Type B pancreatic cell (in vitro differentiated cells): ENCODE measurements at regions not wholly inside any gene's neighbourhood (a gene's known extent, or its start where the extent isn't known, plus 50 kb on each side); places are given as distances from the start of the nearest gene placed in this dataset.
A peak's percentile ranks its signal among the peaks of the same experiment; 100 is the strongest.
"Not testable (repeated sequence)": the region's sequence is repeated elsewhere in the genome, so short reads cannot be mapped to it uniquely, and the experiment has no call there.

ENCODE experiments used
- DNase-seq: peaks from one replicate; pipeline ENCODE4 v3.0.0; 2021; ENCODE audit warnings: mixed read lengths; ENCODE audit not compliant: unreplicated experiment; ENCODE audit errors: extremely low spot score
- H3K27ac Mint-ChIP-seq: 2 replicates; pipeline ENCODE4 v1.8.0; 2021; ENCODE audit warnings: mild to moderate bottlenecking, mixed read lengths
- H3K27me3 Mint-ChIP-seq: 2 replicates; pipeline ENCODE4 v1.8.0; 2021; ENCODE audit warnings: mixed read lengths
- H3K36me3 Mint-ChIP-seq: 2 replicates; pipeline ENCODE4 v1.8.0; 2021; ENCODE audit warnings: mixed read lengths
- H3K4me1 Mint-ChIP-seq: one replicate; pipeline ENCODE4 v1.8.0; 2021; ENCODE audit warnings: mixed read lengths; ENCODE audit not compliant: unreplicated experiment
- H3K4me3 Mint-ChIP-seq: 2 replicates; pipeline ENCODE4 v1.8.0; 2021; ENCODE audit warnings: mild to moderate bottlenecking, mixed read lengths
- H3K9me3 Mint-ChIP-seq: 2 replicates; pipeline ENCODE4 v1.8.0; 2021; ENCODE audit warnings: mixed read lengths
- TF ChIP-seq, protein P1 (sequence below): fragments of 200-600 bp; sonication (generic); conservative IDR thresholded peaks from 2 replicates; pipeline ENCODE4 v1.5.0; 2021; ENCODE audit warnings: antibody characterized with exemption, mild to moderate bottlenecking

DNA sequence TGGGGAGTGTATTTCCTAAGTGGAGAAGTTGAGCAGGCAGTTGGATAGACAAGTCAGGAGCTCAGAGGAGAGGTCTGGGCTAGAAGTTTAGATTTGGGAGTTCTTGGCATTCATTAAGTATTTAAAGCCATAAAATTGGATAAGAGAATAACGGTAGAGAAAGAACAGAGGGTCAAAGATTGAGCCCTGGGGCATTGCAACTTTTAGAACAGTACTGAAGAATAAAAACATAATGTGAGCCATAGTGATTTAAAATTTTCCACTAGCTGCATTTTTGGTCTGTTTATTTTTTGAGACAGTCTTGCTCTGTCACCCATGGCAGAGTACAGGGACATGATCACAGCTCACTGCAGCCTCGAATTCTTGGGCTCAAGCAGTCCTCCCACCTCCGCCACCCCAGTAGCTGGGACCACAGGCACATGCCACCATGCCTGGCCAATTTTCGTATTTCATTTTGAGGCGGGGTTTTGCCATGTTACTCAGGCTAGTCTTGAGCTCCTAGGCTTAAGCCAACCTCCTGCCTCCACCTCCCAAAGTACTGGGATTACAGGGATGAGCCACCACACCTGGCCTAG, 85.9 kb upstream of the SOX13 start:
- TF ChIP-seq, protein P1, sequence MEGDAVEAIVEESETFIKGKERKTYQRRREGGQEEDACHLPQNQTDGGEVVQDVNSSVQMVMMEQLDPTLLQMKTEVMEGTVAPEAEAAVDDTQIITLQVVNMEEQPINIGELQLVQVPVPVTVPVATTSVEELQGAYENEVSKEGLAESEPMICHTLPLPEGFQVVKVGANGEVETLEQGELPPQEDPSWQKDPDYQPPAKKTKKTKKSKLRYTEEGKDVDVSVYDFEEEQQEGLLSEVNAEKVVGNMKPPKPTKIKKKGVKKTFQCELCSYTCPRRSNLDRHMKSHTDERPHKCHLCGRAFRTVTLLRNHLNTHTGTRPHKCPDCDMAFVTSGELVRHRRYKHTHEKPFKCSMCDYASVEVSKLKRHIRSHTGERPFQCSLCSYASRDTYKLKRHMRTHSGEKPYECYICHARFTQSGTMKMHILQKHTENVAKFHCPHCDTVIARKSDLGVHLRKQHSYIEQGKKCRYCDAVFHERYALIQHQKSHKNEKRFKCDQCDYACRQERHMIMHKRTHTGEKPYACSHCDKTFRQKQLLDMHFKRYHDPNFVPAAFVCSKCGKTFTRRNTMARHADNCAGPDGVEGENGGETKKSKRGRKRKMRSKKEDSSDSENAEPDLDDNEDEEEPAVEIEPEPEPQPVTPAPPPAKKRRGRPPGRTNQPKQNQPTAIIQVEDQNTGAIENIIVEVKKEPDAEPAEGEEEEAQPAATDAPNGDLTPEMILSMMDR, result no peak
- Mint-ChIP-seq H3K27ac (no peak overlapping the region), H3K4me1 (peaks cover 5% of the 10 kb centered on the region), H3K27me3 (no peaks in the 10 kb centered on the region), H3K9me3 (peaks cover 7% of the 10 kb centered on the region), H3K4me3 (no peak overlapping the region), H3K36me3 (no peaks in the 10 kb centered on the region)
- DNase-seq, result no peak

DNA sequence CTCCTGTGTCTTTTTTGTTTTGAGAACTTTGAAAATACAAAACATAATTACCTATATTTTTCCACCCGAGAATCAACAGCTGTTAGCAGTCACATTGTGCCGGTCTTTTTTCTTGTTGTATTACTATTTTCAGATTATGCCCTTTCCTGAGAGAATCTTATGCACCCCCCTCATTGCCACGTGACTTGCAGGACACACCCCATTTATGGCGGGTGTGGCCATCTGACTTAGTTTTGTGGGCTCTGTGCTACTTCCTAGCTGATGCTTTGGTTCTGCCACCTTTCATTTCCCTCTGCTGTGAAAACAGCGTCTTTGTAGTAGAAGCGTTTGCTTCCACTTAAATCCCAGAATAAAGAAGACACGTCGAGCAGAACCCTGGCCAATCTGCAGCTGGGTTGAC, 82.8 kb upstream of the SOX13 start:
- Mint-ChIP-seq H3K27ac (no peak overlapping the region), H3K4me1 (peaks cover 8% of the 10 kb centered on the region), H3K9me3 (peaks cover 7% of the 10 kb centered on the region)

GRCh38 chr1:203992440-203992839, 80.5 kb upstream of the SOX13 start:
- Mint-ChIP-seq H3K27ac (no peak overlapping the region), H3K9me3 (no peaks in the 10 kb centered on the region), H3K27me3 (no peaks in the 10 kb centered on the region), H3K4me3 (no peak overlapping the region), H3K36me3 (no peaks in the 10 kb centered on the region), H3K4me1 (peaks cover 18% of the 10 kb centered on the region)
- TF ChIP-seq, protein P1, result no peak
- no peak for DNase-seq

More for the DNA sequence above, 82.8 kb upstream of the SOX13 start:
- Mint-ChIP-seq H3K27me3 (no peaks in the 10 kb centered on the region), H3K4me3 (no peak overlapping the region), H3K36me3 (no peaks in the 10 kb centered on the region)
- TF ChIP-seq, protein P1, result no peak
- DNase-seq, result no peak

- no peaks in the 10 kb centered on the region for H3K36me3 Mint-ChIP-seq
- H3K4me3 Mint-ChIP-seq, result no peak overlapping the region
Observed at GRCh38 chr1:203993256-203993655, 79.7 kb upstream of the SOX13 start.

DNA sequence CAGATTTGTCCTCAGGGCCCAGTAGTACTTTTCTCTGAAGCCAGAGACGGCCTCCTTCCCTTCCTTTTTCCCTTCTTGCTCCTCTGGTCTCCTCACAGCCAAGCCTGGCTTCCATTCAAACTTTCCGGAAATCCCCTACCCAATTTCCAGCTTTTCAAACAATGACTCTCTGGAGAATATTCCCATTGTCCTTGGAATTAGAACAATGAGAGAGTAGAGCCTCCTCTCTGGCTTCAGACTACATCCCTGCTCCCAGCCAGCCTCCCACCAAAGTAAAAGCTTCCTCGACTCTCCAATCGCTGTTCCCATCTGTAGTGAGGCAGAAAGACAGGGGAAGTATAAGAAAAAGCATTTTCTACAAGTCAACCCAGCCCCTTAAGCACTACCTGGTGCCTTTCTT, 77.7 kb upstream of the SOX13 start:
- peaks cover 18% of the 10 kb centered on the region for H3K4me1 Mint-ChIP-seq
- DNase-seq, result no peak
- TF ChIP-seq, protein P1, result no peak
- no peak overlapping the region for H3K4me3 Mint-ChIP-seq
- no peaks in the 10 kb centered on the region for H3K36me3 Mint-ChIP-seq
- no peaks in the 10 kb centered on the region for H3K9me3 Mint-ChIP-seq
- peak overlapping the region; percentile 13 for H3K27ac Mint-ChIP-seq
- H3K27me3 Mint-ChIP-seq, result no peaks in the 10 kb centered on the region

More at GRCh38 chr1:203993256-203993655, 79.7 kb upstream of the SOX13 start:
- DNase-seq, result no peak
- TF ChIP-seq, protein P1, result no peak
- no peaks in the 10 kb centered on the region for H3K27me3 Mint-ChIP-seq
- no peak overlapping the region for H3K27ac Mint-ChIP-seq
- H3K4me1 Mint-ChIP-seq, result peaks cover 18% of the 10 kb centered on the region
- no peaks in the 10 kb centered on the region for H3K9me3 Mint-ChIP-seq

GRCh38 chr1:203996126-203996525, 76.8 kb upstream of the SOX13 start:
- TF ChIP-seq, protein P1, result no peak
- no peaks in the 10 kb centered on the region for H3K27me3 Mint-ChIP-seq
- no peaks in the 10 kb centered on the region for H3K36me3 Mint-ChIP-seq
- H3K9me3 Mint-ChIP-seq, result no peaks in the 10 kb centered on the region
- peaks cover 18% of the 10 kb centered on the region for H3K4me1 Mint-ChIP-seq
- no peak overlapping the region for H3K4me3 Mint-ChIP-seq
- no peak for DNase-seq
- peak overlapping the region; percentile 64 for H3K27ac Mint-ChIP-seq

DNA sequence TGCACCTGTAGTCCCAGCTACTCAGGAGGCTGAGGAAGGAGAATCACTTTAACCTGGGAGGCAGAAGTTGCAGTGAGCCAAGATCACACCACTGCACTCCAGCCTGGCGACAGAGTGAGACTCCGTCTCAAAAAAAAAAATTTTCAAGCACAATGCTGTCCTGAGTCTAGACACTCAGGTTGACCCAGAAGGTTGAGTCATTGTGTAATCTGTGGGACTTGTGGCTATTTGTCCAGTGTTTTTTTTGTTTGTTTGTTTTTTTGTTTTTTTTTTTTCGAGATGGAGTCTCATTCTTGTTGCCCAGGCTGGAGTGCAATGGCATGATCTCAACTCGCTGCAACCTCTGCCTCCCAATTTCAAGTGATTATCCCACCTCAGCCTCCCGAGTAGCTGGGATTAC, 74.3 kb upstream of the SOX13 start:
- not testable (repeated sequence) for H3K27me3 Mint-ChIP-seq, H3K4me3 Mint-ChIP-seq, H3K27ac Mint-ChIP-seq, H3K9me3 Mint-ChIP-seq, H3K36me3 Mint-ChIP-seq, DNase-seq
- H3K4me1 Mint-ChIP-seq, result peaks cover 26% of the 10 kb centered on the region
